Tibial artery (tissue), 4 donors: ENCODE measurements at regions not wholly inside any gene's neighbourhood (a gene's known extent, or its start where the extent isn't known, plus 50 kb on each side); places are given as distances from the start of the nearest gene placed in this dataset.

Source experiments
- DNase-seq, 2 donors: peaks; one replicate each; pipeline ENCODE4 v3.0.0-alpha.2; 2019
- H3K27ac ChIP-seq, 2 donors: fragments of 200-600 bp; sonication (generic) in 1 of 2; 1 replicate in 1 of 2; 2 replicates in 1 of 2; pipeline ENCODE4 v1.5.1; 2018 to 2019; ENCODE audit warnings: mild to moderate bottlenecking in 1 of 2
- H3K27me3 ChIP-seq, 2 donors: fragments of 200-600 bp; sonication (generic) in 1 of 2; one replicate each; pipeline versions ENCODE4 v1.5.1 to v1.6.0; 2016 to 2019
- H3K36me3 ChIP-seq, 3 donors: fragments of 200-600 bp; sonication (generic) in 2 of 3; one replicate each; pipeline ENCODE4 v1.5.1; 2016 to 2019; ENCODE audit warnings: mild to moderate bottlenecking in 2 of 3
- H3K4me1 ChIP-seq, 4 donors: fragments of 200-600 bp; sonication (generic) in 2 of 4; 1 replicate in 3 of 4; 2 replicates in 1 of 4; pipeline ENCODE4 v1.5.1; 2016 to 2019
- H3K4me3 ChIP-seq, 2 donors: fragments of 200-600 bp; sonication (generic) in 1 of 2; 1 replicate in 1 of 2; 2 replicates in 1 of 2; pipeline ENCODE4 v1.5.1; 2018 to 2019; ENCODE audit warnings: mild to moderate bottlenecking in 2 of 2
- H3K9me3 ChIP-seq, 3 donors: fragments of 200-600 bp; sonication (generic) in 1 of 3; one replicate each; pipeline ENCODE4 v1.5.1; 2016 to 2019
- intact Hi-C: fragments of 100-400 bp; cut with DNase I; formaldehyde crosslinking; loops from one replicate; pipeline ENCODE4 v1.15.0; 2023; ENCODE audit warnings: low total_unique reads
- TF ChIP-seq, protein P1 (sequence below), 2 experiments: fragments of 200-600 bp in 1 of 2; fragments of 450-650 bp in 1 of 2; IDR thresholded peaks; one replicate each; pipeline ENCODE4 v1.5.1; 2017 to 2019; ENCODE audit warnings: antibody characterized with exemption in 2 of 2, mild to moderate bottlenecking in 1 of 2, moderate library complexity in 1 of 2

DNA sequence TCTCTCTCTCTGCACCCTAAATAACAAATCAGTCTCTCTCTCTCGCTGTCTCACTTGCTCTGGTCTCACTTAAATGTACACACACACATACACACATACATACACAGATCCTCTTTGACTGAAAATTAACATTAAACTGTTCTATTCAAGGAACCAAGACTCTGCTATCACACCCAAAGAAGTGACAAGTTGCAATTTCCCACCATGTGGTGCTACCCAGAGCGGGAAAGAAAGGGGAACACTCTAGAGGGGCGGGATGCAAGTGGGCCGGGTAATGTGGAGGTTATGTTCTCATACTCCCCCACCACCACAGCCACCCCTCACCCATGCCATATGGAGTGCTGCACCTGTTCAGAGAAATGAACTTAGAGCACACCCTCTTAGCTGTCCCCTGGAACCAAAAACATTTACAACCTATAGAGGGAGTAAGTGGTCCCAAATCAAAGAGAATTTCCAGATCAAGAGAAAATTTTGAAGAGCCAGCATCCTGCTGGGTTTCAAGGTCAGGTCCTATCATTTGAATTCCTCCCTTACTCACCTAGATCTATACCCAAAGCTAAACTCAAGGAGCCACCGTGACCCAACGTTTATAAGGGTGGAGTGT is 319.4 kb downstream of the BRINP2 start:
- H3K27ac ChIP-seq = no peak overlapping the region
- H3K27me3 ChIP-seq = no peaks in the 10 kb centered on the region
- H3K9me3 ChIP-seq = no peaks in the 10 kb centered on the region
- no peaks in the 10 kb centered on the region for H3K4me1 ChIP-seq
- intact Hi-C loops = no loop called here
- H3K36me3 ChIP-seq = no peaks in the 10 kb centered on the region
- DNase-seq = no peak
- TF ChIP-seq, protein P1, sequence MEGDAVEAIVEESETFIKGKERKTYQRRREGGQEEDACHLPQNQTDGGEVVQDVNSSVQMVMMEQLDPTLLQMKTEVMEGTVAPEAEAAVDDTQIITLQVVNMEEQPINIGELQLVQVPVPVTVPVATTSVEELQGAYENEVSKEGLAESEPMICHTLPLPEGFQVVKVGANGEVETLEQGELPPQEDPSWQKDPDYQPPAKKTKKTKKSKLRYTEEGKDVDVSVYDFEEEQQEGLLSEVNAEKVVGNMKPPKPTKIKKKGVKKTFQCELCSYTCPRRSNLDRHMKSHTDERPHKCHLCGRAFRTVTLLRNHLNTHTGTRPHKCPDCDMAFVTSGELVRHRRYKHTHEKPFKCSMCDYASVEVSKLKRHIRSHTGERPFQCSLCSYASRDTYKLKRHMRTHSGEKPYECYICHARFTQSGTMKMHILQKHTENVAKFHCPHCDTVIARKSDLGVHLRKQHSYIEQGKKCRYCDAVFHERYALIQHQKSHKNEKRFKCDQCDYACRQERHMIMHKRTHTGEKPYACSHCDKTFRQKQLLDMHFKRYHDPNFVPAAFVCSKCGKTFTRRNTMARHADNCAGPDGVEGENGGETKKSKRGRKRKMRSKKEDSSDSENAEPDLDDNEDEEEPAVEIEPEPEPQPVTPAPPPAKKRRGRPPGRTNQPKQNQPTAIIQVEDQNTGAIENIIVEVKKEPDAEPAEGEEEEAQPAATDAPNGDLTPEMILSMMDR (IDR thresholded peaks at IDR 0.05) = no peak
- no peak overlapping the region for H3K4me3 ChIP-seq

DNA sequence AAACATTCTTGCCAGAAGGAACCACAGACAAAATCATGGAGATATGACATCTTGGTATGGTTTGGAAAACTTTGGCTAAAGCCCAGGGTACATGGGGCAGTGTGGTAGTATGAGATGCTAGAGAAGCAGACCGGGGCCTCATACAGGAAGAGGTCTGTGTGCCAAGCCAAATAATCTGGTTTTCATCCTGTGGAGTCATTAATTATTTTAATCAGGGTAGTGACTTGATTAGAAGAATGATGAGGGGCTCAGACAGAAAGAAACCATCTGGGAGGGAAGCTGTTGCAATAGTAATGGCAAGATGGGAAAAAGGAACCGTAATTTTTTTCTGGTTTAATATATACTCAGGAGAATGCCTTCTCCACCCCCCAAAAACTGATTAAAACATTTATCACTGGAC is 318.0 kb downstream of the BRINP2 start:
- no peaks in the 10 kb centered on the region for H3K4me1 ChIP-seq
- no peak overlapping the region for H3K4me3 ChIP-seq
- TF ChIP-seq, protein P1 (IDR thresholded peaks at IDR 0.05) = no peak
- H3K27ac ChIP-seq = no peak overlapping the region
- H3K9me3 ChIP-seq = no peaks in the 10 kb centered on the region
- no peaks in the 10 kb centered on the region for H3K27me3 ChIP-seq
- intact Hi-C loops = no loop called here
- no peak for DNase-seq
- H3K36me3 ChIP-seq = no peaks in the 10 kb centered on the region

DNA sequence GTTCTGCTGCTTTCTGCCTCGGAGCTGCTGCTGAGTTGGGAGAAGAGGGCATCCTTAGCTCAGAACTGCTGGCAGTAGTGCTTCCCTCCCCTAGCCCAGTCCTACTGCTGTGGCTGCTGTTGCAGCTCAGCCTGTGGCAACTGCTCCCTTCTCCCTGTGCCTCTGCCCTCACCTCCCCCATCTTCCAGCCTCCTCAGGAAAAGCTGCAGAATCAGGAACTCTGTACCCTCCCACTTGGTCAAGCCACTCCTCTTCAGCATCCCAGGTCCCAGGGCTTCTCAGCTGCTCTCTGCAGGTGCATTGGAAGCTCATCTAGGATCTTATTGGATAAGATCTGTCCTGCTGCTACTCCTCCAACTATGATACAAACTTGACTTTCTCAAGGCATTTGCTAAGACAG is 316.7 kb downstream of the BRINP2 start:
- H3K27ac ChIP-seq = no peak overlapping the region
- H3K27me3 ChIP-seq = no peaks in the 10 kb centered on the region
- DNase-seq = no peak
- no peaks in the 10 kb centered on the region for H3K4me1 ChIP-seq
- no peaks in the 10 kb centered on the region for H3K36me3 ChIP-seq
- no peaks in the 10 kb centered on the region for H3K9me3 ChIP-seq
- no peak overlapping the region for H3K4me3 ChIP-seq
- TF ChIP-seq, protein P1 (IDR thresholded peaks at IDR 0.05) = no peak
- intact Hi-C loops = no loop called here

DNA sequence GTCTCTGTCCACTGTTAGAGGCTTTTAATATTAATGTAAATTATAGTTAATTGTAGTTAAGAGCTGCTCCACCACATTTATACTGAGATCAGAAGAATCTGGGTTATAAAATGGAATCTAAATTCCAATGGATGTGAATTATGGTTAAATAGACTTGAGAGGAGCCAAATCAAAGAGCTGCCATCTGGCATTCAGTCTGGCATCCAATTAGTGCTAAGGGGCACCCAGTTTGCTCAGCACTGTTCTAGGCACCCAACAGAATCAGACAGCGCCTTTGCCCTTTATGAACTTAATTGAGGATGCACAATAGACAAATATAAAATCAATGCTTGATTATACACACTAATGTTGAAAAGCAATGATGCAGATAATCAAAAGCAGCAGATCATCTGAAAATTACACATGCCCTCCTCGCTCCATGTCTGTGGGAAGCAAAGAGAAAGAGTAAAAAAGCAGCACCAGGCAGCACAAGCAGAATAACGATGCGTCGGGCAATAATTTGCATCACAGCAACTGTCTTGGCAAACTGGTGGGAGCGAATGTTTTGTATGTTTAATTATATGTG is 310.1 kb downstream of the BRINP2 start:
- intact Hi-C loops = no loop called here
- Histone ChIP-seq H3K27ac (no peak overlapping the region), H3K4me3 (no peak overlapping the region), H3K9me3 (no peaks in the 10 kb centered on the region), H3K4me1 (no peaks in the 10 kb centered on the region), H3K36me3 (no peaks in the 10 kb centered on the region), H3K27me3 (peaks cover 0 to 5% of the 10 kb centered on the region in 2 donors)
- TF ChIP-seq, protein P1 (IDR thresholded peaks at IDR 0.05) = no peak
- DNase-seq = no peak

DNA sequence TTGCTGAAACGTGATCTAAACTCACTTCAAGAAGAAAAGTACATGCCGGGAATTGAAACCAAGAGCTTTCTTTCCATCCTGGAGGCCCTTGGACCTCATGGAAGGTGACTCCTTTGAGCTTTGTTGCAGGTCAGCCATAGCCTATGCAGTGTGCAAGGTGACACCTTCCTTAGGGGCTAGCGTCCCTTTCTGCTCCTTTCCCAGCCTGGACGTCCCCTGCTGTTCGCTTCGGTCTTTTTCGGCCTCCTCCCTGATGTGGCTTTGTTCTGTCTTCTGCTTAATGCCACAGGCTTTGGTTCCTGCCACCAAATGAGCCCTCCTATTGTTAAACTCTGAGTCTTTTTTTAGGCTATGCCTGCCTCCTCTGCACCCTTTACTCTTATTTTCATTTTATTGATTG is 308.8 kb downstream of the BRINP2 start:
- Histone ChIP-seq H3K27ac (no peak overlapping the region), H3K27me3 (peaks cover 0 to 5% of the 10 kb centered on the region in 2 donors), H3K4me1 (no peaks in the 10 kb centered on the region), H3K9me3 (no peaks in the 10 kb centered on the region), H3K4me3 (no peak overlapping the region), H3K36me3 (no peaks in the 10 kb centered on the region)
- DNase-seq = no peak
- intact Hi-C loops = no loop called here
- TF ChIP-seq, protein P1 (IDR thresholded peaks at IDR 0.05) = no peak
